Testis (tissue), 2 donors: ENCODE measurements at regions not wholly inside any gene's neighbourhood (a gene's known extent, or its start where the extent isn't known, plus 50 kb on each side); places are given as distances from the start of the nearest gene placed in this dataset.

Source experiments
- CTCF ChIP-seq, 3 experiments: fragments of 450-650 bp in 2 of 3; fragments of 200-600 bp in 1 of 3; sonication (generic) in 1 of 3; IDR thresholded peaks; one replicate each; pipeline ENCODE4 v1.5.1; 2016 to 2019; ENCODE audit warnings: antibody characterized with exemption in 3 of 3, mild to moderate bottlenecking in 2 of 3, moderate library complexity in 1 of 3
- POLR2A ChIP-seq: fragments of 450-650 bp; IDR thresholded peaks from one replicate; pipeline ENCODE4 v1.6.1; 2017; ENCODE audit warnings: antibody characterized with exemption, mild to moderate bottlenecking, moderate library complexity

GRCh38 chr6:72533606-72534005 is 88.3 kb upstream of the KCNQ5 start:
- no peak for TF ChIP-seq CTCF (IDR thresholded peaks at IDR 0.05)
- TF ChIP-seq POLR2A = no peak
